ENCODE measurements at regions not wholly inside any gene's neighbourhood (a gene's known extent, or its start where the extent isn't known, plus 50 kb on each side); places are given as distances from the start of the nearest gene placed in this dataset.
"Not testable (repeated sequence)": the region's sequence is repeated elsewhere in the genome, so short reads cannot be mapped to it uniquely, and the experiment has no call there.

DNA sequence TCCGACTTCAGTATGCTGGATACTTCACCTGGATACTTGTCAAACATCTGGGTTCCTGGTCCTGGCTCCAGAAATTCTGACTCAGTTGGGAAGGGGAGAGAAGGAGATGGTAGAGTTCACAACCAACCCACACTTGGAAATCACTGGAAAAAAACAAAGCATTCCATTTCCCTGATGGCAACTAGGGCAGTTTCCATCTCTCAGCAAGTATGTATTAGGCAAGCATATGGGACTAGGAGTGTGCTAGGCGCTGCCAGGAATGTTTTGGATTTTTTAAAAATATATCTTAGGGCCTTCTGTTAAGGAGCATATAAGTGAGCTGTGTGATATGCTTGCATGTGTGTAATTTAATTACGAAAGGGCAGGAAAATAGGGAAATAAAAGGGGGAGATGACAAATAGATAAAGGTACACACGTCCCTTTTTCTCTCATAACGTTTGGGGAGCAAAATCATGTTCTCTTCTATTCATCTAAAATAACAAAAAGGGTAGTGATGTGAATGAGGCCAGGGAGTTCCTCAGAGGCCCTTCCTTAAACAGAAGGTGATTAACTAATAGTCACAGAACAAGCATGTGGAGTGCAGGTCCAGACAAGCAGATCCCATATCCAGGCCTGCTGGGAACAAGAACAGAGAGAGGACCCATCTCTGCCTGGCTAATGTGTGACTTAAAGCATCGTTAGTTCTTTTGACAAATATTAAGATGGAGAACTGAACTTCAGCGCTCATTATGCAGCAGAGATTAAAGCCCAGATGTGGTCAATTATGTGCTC, 64.5 kb upstream of the NFE2L3 start:
- peaks cover 5% of the 10 kb centered on the region for H3K9me3 Mint-ChIP-seq
- H3K4me1 Mint-ChIP-seq (ENCODE audit: unreplicated experiment), result peaks cover 42% of the 10 kb centered on the region
- no peaks in the 10 kb centered on the region for H3K36me3 Mint-ChIP-seq
- DNase-seq (ENCODE audit: extremely low spot score, unreplicated experiment), result no peak
- H3K27ac Mint-ChIP-seq, result peak overlapping the region; percentile 11
- TF ChIP-seq, protein P1, sequence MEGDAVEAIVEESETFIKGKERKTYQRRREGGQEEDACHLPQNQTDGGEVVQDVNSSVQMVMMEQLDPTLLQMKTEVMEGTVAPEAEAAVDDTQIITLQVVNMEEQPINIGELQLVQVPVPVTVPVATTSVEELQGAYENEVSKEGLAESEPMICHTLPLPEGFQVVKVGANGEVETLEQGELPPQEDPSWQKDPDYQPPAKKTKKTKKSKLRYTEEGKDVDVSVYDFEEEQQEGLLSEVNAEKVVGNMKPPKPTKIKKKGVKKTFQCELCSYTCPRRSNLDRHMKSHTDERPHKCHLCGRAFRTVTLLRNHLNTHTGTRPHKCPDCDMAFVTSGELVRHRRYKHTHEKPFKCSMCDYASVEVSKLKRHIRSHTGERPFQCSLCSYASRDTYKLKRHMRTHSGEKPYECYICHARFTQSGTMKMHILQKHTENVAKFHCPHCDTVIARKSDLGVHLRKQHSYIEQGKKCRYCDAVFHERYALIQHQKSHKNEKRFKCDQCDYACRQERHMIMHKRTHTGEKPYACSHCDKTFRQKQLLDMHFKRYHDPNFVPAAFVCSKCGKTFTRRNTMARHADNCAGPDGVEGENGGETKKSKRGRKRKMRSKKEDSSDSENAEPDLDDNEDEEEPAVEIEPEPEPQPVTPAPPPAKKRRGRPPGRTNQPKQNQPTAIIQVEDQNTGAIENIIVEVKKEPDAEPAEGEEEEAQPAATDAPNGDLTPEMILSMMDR (conservative IDR thresholded peaks at IDR 0.05), result no peak
- H3K4me3 Mint-ChIP-seq, result no peak overlapping the region
- peaks cover 4% of the 10 kb centered on the region for H3K27me3 Mint-ChIP-seq

DNA sequence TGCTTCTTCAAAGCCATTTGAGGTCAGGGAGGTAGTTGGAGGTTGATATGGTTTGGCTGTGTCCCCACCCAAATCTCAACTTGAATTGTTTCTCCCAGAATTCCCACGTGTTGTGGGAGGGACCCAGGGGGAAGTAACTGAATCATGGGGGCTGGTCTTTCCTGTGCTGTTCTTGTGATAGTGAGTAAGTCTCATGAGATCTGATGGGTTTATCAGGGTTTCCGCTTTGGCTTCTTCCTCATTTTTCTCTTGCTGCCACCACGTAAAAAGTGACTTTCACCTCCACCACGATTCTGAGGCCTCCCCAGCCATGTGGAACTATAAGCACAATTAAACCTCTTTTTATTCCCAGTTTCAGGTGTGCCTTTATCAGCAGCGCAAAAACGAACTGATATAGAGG, 62.5 kb upstream of the NFE2L3 start:
- not testable (repeated sequence) for H3K27me3 Mint-ChIP-seq; H3K36me3 Mint-ChIP-seq; H3K4me3 Mint-ChIP-seq; H3K9me3 Mint-ChIP-seq; H3K27ac Mint-ChIP-seq; DNase-seq (ENCODE audit: extremely low spot score, unreplicated experiment)
- peaks cover 27% of the 10 kb centered on the region for H3K4me1 Mint-ChIP-seq (ENCODE audit: unreplicated experiment)

DNA sequence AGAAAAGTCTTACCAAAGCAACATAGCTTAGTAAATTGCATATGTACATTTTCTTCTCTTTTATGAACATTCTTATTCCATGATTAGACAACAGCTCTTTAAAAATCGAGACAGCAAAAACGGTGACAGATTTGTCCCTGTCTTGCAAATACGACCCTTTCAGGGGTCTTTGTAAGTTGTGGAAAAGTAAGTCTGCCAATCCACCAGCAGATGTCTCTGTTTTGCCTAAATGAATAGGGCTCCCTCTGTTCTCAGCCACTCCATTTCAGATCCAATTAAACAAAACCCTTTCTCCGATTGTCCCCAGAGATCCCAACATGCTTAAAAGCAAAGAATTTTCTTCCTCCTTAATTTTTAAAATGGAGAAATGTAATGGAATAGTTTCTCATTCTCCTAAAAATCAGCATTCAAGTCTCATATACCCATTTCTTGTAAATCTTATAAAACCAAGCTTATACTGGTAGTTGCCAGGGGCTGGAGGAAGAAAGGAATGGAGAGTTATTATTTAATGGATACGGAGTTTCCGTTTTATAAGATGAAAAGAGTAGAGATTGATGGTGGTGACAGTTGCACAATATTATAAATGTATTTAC, 61.0 kb upstream of the NFE2L3 start:
- DNase-seq (ENCODE audit: extremely low spot score, unreplicated experiment), result no peak
- TF ChIP-seq, protein P1 (conservative IDR thresholded peaks at IDR 0.05), result peak; percentile 81
- Mint-ChIP-seq H3K9me3 (no peaks in the 10 kb centered on the region), H3K4me3 (peak overlapping the region; percentile 1), H3K27me3 (no peaks in the 10 kb centered on the region), H3K36me3 (no peaks in the 10 kb centered on the region), H3K4me1 (ENCODE audit: unreplicated experiment) (peaks cover 24% of the 10 kb centered on the region), H3K27ac (peak overlapping the region; percentile 2)

DNA sequence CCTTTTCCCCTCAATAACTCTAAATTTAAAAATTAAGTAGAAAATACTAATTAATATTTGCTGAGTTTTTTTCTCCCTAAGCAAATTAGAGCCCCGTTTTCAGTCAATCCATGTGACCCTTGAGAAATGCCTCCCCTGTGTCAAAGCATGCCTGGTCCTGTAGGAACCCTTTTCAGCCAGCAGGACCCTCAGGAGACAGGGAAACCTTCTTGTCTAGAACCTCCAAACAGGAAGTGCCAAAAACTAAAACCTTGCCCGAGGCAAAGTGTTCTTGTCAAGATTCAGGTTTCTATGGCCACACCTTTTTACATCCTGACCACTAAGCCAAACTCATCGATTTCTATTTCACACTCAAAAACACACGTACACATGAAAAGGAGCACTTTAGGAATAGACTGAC, 60.1 kb upstream of the NFE2L3 start:
- H3K4me3 Mint-ChIP-seq, result no peak overlapping the region
- TF ChIP-seq, protein P1 (conservative IDR thresholded peaks at IDR 0.05), result peak; percentile 61
- DNase-seq (ENCODE audit: extremely low spot score, unreplicated experiment), result no peak
- H3K4me1 Mint-ChIP-seq (ENCODE audit: unreplicated experiment), result peaks cover 23% of the 10 kb centered on the region
- H3K27me3 Mint-ChIP-seq, result no peaks in the 10 kb centered on the region
- no peaks in the 10 kb centered on the region for H3K9me3 Mint-ChIP-seq
- no peaks in the 10 kb centered on the region for H3K36me3 Mint-ChIP-seq
- no peak overlapping the region for H3K27ac Mint-ChIP-seq

DNA sequence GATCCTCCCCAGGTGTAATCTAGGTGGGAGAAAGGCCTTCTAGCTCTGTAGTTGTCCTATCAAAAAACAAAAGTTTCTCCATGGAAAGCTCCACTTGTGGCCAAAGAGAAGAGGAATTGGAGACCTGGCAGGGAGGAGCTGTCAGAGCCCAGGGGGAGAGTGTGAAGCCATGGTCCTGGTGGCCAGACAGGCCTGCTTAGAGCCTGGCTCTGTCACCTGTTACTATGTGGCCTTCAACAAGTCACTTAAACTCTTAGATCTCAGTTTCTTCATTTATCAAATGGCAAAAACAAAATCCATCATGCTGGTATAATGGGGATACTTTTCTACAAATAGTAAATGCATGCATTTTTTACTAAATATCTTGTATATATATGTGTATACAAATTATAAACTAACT, 59.0 kb upstream of the NFE2L3 start:
- Mint-ChIP-seq H3K27ac (no peak overlapping the region), H3K36me3 (no peaks in the 10 kb centered on the region), H3K27me3 (no peaks in the 10 kb centered on the region), H3K4me3 (no peak overlapping the region), H3K9me3 (no peaks in the 10 kb centered on the region), H3K4me1 (ENCODE audit: unreplicated experiment) (peaks cover 19% of the 10 kb centered on the region)
- TF ChIP-seq, protein P1 (conservative IDR thresholded peaks at IDR 0.05), result no peak
- no peak for DNase-seq (ENCODE audit: extremely low spot score, unreplicated experiment)

DNA sequence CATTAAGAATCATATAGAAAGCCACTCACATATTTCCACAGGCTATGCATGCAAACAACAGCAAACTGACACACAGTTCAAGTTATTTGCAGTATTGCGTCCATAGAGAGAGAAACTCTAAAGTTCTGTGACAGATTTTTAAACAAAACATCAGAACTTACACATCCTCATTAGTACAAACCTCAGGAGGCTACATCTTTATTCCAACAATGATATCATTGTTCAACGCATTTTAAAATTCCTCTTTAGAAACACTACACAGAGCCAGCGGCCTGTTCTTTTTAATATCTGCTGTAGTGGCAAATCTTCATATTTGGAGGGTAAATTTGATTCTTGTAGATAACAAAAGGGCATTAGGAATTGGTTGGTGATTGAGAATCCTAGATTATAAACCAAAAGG, 55.9 kb upstream of the NFE2L3 start:
- Mint-ChIP-seq H3K36me3 (no peaks in the 10 kb centered on the region), H3K27ac (no peak overlapping the region), H3K4me1 (ENCODE audit: unreplicated experiment) (peaks cover 18% of the 10 kb centered on the region), H3K27me3 (no peaks in the 10 kb centered on the region), H3K4me3 (no peak overlapping the region), H3K9me3 (no peaks in the 10 kb centered on the region)
- no peak for DNase-seq (ENCODE audit: extremely low spot score, unreplicated experiment)
- TF ChIP-seq, protein P1 (conservative IDR thresholded peaks at IDR 0.05), result no peak
